ENCODE measurements at regions not wholly inside any gene's neighbourhood (a gene's known extent, or its start where the extent isn't known, plus 50 kb on each side); places are given as distances from the start of the nearest gene placed in this dataset.

- TF ChIP-seq CTCF (IDR thresholded peaks at IDR 0.05) = peak in 1 of 6 experiments; percentile 11
- no peak for TF ChIP-seq POLR2A (IDR thresholded peaks at IDR 0.05)
Observed at GRCh38 chr4:8940792-8941491, 69.3 kb upstream of the HMX1 start.

All from esophagus squamous epithelium (tissue), 4 donors.